H1 (cell line): ENCODE measurements at regions not wholly inside any gene's neighbourhood (a gene's known extent, or its start where the extent isn't known, plus 50 kb on each side); places are given as distances from the start of the nearest gene placed in this dataset.

Experiments used
- BRCA1 ChIP-seq: IDR thresholded peaks from 2 replicates; pipeline ENCODE4 v1.6.1; 2012; ENCODE audit warnings: low read depth, low read length, improper control_type of control experiment
- CREB1 ChIP-seq: IDR thresholded peaks from 2 replicates; pipeline ENCODE4 v1.6.1; 2012; ENCODE audit warnings: inconsistent platforms
- EZH2 ChIP-seq: fragments of 200-600 bp; sonication (generic); IDR thresholded peaks from 2 replicates; pipeline ENCODE4 v1.7.1; 2012; ENCODE audit warnings: low read depth, mild to moderate bottlenecking, moderate library complexity, low read length, inconsistent platforms; ENCODE audit not compliant: severe bottlenecking
- GABPA ChIP-seq: IDR thresholded peaks from 2 replicates; pipeline ENCODE4 v1.6.1; 2011; ENCODE audit warnings: mild to moderate bottlenecking, low read length, moderate library complexity, borderline replicate concordance; ENCODE audit not compliant: insufficient read depth
- POLR2A ChIP-seq, 2 experiments: IDR thresholded peaks; 1 replicate in 1 of 2; 2 replicates in 1 of 2; pipeline ENCODE4 v1.6.1; 2011; ENCODE audit warnings: low read depth in 2 of 2, low read length in 2 of 2, mild to moderate bottlenecking in 2 of 2; ENCODE audit errors: control extremely low read depth in 1 of 2
- RFX5 ChIP-seq: IDR thresholded peaks from 2 replicates; pipeline ENCODE4 v1.6.1; 2011; ENCODE audit warnings: low read depth, low read length, improper control_type of control experiment, borderline replicate concordance
- SP1 ChIP-seq: IDR thresholded peaks from 2 replicates; pipeline ENCODE4 v1.6.1; 2011; ENCODE audit warnings: low read depth, low read length
- SP2 ChIP-seq: IDR thresholded peaks from 2 replicates; pipeline ENCODE4 v1.6.1; 2012; ENCODE audit warnings: mild to moderate bottlenecking, low read length, inconsistent platforms
- TAF1 ChIP-seq: IDR thresholded peaks from 2 replicates; pipeline ENCODE4 v1.6.1; 2011; ENCODE audit warnings: mild to moderate bottlenecking, low read depth, low read length
- TF ChIP-seq, protein P1 (sequence below): IDR thresholded peaks from 2 replicates; pipeline ENCODE4 v1.6.1; 2012; ENCODE audit warnings: low read length, inconsistent platforms
- TF ChIP-seq, protein P2 (sequence below): IDR thresholded peaks from 2 replicates; pipeline ENCODE4 v1.6.1; 2011; ENCODE audit warnings: low read length, improper control_type of control experiment
- TF ChIP-seq, protein P3 (sequence below), 3 experiments: IDR thresholded peaks; 1 replicate in 2 of 3; 2 replicates in 1 of 3; pipeline versions ENCODE4 v1.5.1 to v1.6.1; 2011; ENCODE audit warnings: low read length in 3 of 3, mild to moderate bottlenecking in 3 of 3, inconsistent platforms in 2 of 3, low read depth in 1 of 3, moderate library complexity in 1 of 3; ENCODE audit not compliant: insufficient read depth in 1 of 3; ENCODE audit errors: control extremely low read depth in 1 of 3

DNA sequence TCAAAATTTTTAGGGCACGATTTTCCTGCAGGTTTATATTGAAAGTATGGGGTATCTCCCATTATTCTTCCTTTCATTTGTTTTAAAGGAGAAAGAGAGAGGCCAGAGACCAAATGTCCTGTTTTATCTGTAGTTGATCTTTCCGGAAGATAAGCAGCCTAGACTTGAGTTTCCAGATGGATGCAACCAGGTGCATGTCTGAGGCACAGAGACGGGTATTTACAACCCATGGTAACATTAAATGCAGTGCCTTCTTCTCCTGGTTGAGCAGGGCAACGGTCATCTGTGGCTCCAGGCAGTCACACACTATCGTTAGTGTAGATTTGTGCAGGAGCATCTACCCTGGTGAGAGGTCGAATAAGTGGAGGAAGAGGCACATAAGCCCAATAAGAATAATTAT is 1507.1 kb downstream of the UQCRFS1 start:
- no peak for TF ChIP-seq EZH2
- TF ChIP-seq TAF1, result no peak
- TF ChIP-seq SP1, result no peak
- TF ChIP-seq BRCA1, result no peak
- no peak for TF ChIP-seq SP2
- TF ChIP-seq, protein P1, sequence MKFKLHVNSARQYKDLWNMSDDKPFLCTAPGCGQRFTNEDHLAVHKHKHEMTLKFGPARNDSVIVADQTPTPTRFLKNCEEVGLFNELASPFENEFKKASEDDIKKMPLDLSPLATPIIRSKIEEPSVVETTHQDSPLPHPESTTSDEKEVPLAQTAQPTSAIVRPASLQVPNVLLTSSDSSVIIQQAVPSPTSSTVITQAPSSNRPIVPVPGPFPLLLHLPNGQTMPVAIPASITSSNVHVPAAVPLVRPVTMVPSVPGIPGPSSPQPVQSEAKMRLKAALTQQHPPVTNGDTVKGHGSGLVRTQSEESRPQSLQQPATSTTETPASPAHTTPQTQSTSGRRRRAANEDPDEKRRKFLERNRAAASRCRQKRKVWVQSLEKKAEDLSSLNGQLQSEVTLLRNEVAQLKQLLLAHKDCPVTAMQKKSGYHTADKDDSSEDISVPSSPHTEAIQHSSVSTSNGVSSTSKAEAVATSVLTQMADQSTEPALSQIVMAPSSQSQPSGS, result no peak
- TF ChIP-seq, protein P2, sequence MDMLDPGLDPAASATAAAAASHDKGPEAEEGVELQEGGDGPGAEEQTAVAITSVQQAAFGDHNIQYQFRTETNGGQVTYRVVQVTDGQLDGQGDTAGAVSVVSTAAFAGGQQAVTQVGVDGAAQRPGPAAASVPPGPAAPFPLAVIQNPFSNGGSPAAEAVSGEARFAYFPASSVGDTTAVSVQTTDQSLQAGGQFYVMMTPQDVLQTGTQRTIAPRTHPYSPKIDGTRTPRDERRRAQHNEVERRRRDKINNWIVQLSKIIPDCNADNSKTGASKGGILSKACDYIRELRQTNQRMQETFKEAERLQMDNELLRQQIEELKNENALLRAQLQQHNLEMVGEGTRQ, result no peak
- TF ChIP-seq CREB1, result no peak
- TF ChIP-seq GABPA, result no peak
- TF ChIP-seq, protein P3, sequence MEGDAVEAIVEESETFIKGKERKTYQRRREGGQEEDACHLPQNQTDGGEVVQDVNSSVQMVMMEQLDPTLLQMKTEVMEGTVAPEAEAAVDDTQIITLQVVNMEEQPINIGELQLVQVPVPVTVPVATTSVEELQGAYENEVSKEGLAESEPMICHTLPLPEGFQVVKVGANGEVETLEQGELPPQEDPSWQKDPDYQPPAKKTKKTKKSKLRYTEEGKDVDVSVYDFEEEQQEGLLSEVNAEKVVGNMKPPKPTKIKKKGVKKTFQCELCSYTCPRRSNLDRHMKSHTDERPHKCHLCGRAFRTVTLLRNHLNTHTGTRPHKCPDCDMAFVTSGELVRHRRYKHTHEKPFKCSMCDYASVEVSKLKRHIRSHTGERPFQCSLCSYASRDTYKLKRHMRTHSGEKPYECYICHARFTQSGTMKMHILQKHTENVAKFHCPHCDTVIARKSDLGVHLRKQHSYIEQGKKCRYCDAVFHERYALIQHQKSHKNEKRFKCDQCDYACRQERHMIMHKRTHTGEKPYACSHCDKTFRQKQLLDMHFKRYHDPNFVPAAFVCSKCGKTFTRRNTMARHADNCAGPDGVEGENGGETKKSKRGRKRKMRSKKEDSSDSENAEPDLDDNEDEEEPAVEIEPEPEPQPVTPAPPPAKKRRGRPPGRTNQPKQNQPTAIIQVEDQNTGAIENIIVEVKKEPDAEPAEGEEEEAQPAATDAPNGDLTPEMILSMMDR (IDR thresholded peaks at IDR 0.05; ENCODE audit: control extremely low read depth in 1 of 3, insufficient read depth in 1 of 3, low read depth in 1 of 3, low read length in 3 of 3), result no peak
- no peak for TF ChIP-seq POLR2A (IDR thresholded peaks at IDR 0.05; ENCODE audit: control extremely low read depth in 1 of 2, low read depth in 2 of 2, low read length in 2 of 2)
- TF ChIP-seq RFX5, result no peak
